K562 (cell line): ENCODE measurements at regions not wholly inside any gene's neighbourhood (a gene's known extent, or its start where the extent isn't known, plus 50 kb on each side); places are given as distances from the start of the nearest gene placed in this dataset.
A peak's percentile ranks its signal among the peaks of the same experiment; 100 is the strongest.

Source experiments
- ATF1 ChIP-seq, 2 experiments: fragments of 450-650 bp in 1 of 2; IDR thresholded peaks; 2 replicates each; pipeline ENCODE4 v1.6.1; 2016; ENCODE audit warnings: missing compliant biosample characterization in 1 of 2, missing genetic modification characterization in 1 of 2
- CBX5 ChIP-seq: IDR thresholded peaks from 2 replicates; pipeline ENCODE4 v1.6.1; 2014; ENCODE audit warnings: low read depth, borderline replicate concordance
- CREM ChIP-seq: IDR thresholded peaks from 2 replicates; pipeline ENCODE4 v1.6.1; 2014; ENCODE audit warnings: antibody characterized with exemption, low read depth
- EHMT2 ChIP-seq: fragments of 450-650 bp; IDR thresholded peaks from 2 replicates; pipeline ENCODE4 v1.6.1; 2018; ENCODE audit warnings: antibody characterized with exemption
- ELF1 ChIP-seq: fragments of 200-800 bp; sonication (Bioruptor generic); IDR thresholded peaks from 2 replicates; pipeline ENCODE4 v1.6.1; 2016; ENCODE audit warnings: missing genetic modification characterization, missing compliant biosample characterization
- ETV1 ChIP-seq: fragments of 450-650 bp; conservative IDR thresholded peaks from 2 replicates; pipeline ENCODE4 v1.6.1; 2016; ENCODE audit warnings: missing genetic modification characterization, control low read depth, low read depth, missing compliant biosample characterization
- FOSL1 ChIP-seq: fragments of 200-800 bp; sonication (Bioruptor generic); conservative IDR thresholded peaks from 2 replicates; pipeline ENCODE4 v1.6.1; 2016; ENCODE audit warnings: missing genetic modification characterization, missing compliant biosample characterization
- GABPA ChIP-seq: fragments of 200-800 bp; sonication (Bioruptor generic); conservative IDR thresholded peaks from 2 replicates; pipeline ENCODE4 v1.6.1; 2016; ENCODE audit warnings: low read depth, missing genetic modification characterization, missing compliant biosample characterization
- PHF21A ChIP-seq: fragments of 450-650 bp; IDR thresholded peaks from 2 replicates; pipeline ENCODE4 v1.6.1; 2017; ENCODE audit warnings: low read depth, borderline replicate concordance
- RNF219 ChIP-seq: fragments of 250-450 bp; sonication (Bioruptor Pico); IDR thresholded peaks from 2 replicates; pipeline ENCODE4 v1.5.0; 2022; ENCODE audit warnings: mild to moderate bottlenecking
- SIX5 ChIP-seq, 2 experiments: IDR thresholded peaks; 2 replicates each; pipeline ENCODE4 v1.6.1; 2011; ENCODE audit warnings: low read length in 2 of 2, borderline replicate concordance in 1 of 2, low read depth in 1 of 2, mild to moderate bottlenecking in 1 of 2, moderate library complexity in 1 of 2; ENCODE audit not compliant: insufficient read depth in 1 of 2
- SMAD1 ChIP-seq: fragments of 150-350 bp; IDR thresholded peaks from 2 replicates; pipeline ENCODE4 v1.6.1; 2014; ENCODE audit warnings: low read length, low read depth; ENCODE audit not compliant: partially characterized antibody
- TAF7 ChIP-seq: fragments of 450-650 bp; IDR thresholded peaks from 2 replicates; pipeline ENCODE4 v1.6.1; 2016; ENCODE audit warnings: missing genetic modification characterization, missing compliant biosample characterization
- ZNF197 ChIP-seq: fragments of 200-800 bp; sonication (Bioruptor generic); IDR thresholded peaks from 2 replicates; pipeline ENCODE4 v1.6.1; 2016; ENCODE audit warnings: low read depth, missing genetic modification characterization, missing compliant biosample characterization
- ZNF644 ChIP-seq: fragments of 200-800 bp; sonication (Bioruptor generic); IDR thresholded peaks from 2 replicates; pipeline ENCODE4 v1.6.1; 2016; ENCODE audit warnings: low read depth, missing genetic modification characterization, missing compliant biosample characterization
- TF ChIP-seq, protein P1 (sequence below): fragments of 250-450 bp; sonication (Bioruptor Pico); IDR thresholded peaks from 2 replicates; pipeline ENCODE4 v1.8.0; 2021; ENCODE audit warnings: borderline replicate concordance, mild to moderate bottlenecking, moderate library complexity; ENCODE audit not compliant: poor library complexity, severe bottlenecking
- TF ChIP-seq, protein P2 (sequence below), 2 experiments: fragments of 200-800 bp in 1 of 2; sonication (Bioruptor generic) in 1 of 2; sonication (generic) in 1 of 2; formaldehyde crosslinking in 1 of 2; IDR thresholded peaks in 1 of 2; conservative IDR thresholded peaks in 1 of 2; 2 replicates each; pipeline versions ENCODE4 v1.5.0 to v1.6.1; 2016 to 2020; ENCODE audit warnings: missing compliant biosample characterization in 1 of 2, missing genetic modification characterization in 1 of 2, missing genetic modification reagents in 1 of 2

DNA sequence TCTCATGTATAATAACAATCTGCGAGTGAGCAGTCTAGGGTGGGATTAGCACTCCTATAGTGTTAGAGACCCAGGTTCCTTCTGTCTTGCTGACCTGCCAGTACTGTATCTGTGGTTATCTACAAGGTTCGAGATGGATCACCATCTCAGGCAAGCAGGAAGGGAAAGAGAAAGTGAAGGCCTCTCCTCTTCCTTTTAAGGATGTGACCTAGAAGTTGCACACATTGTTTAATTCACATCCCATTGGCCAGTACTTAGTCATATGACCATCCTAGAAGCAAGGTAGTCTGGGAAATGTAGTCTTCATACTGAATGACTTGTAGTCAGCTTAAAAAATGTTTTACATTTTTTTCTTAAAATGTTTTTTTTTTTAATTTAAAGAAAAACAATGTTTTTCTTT lies 168.6 kb downstream of the CARTPT start (continued):
- TF ChIP-seq, protein P1, sequence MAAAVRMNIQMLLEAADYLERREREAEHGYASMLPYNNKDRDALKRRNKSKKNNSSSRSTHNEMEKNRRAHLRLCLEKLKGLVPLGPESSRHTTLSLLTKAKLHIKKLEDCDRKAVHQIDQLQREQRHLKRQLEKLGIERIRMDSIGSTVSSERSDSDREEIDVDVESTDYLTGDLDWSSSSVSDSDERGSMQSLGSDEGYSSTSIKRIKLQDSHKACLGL: no peak
- peak; percentile 65 for TF ChIP-seq GABPA
- no peak for TF ChIP-seq SMAD1
- TF ChIP-seq SIX5 (IDR thresholded peaks at IDR 0.05; ENCODE audit: borderline replicate concordance in 1 of 2, insufficient read depth in 1 of 2, low read depth in 1 of 2, low read length in 2 of 2): peak; percentile 34 to 53; a peak in 2 of 4 replicates
- peak; percentile 46; the same call in 1 of the 2 replicates for TF ChIP-seq ELF1 (tag)
- no peak for TF ChIP-seq RNF219
- TF ChIP-seq ZNF197 (CRISPR knock-in tag): 0 out of 2 replicates have a peak, but pooled peaks have one; percentile 59
- TF ChIP-seq EHMT2: peak; percentile 58; the same call in 1 of the 2 replicates
- TF ChIP-seq CBX5: no peak
- peak; percentile 66; the same call in 1 of the 2 replicates for TF ChIP-seq ZNF644
- TF ChIP-seq PHF21A: no peak
- peak; percentile 43; the same call in 1 of the 2 replicates for TF ChIP-seq CREM
- TF ChIP-seq ETV1: peak; percentile 33; the same call in 1 of the 2 replicates
- TF ChIP-seq, protein P2, sequence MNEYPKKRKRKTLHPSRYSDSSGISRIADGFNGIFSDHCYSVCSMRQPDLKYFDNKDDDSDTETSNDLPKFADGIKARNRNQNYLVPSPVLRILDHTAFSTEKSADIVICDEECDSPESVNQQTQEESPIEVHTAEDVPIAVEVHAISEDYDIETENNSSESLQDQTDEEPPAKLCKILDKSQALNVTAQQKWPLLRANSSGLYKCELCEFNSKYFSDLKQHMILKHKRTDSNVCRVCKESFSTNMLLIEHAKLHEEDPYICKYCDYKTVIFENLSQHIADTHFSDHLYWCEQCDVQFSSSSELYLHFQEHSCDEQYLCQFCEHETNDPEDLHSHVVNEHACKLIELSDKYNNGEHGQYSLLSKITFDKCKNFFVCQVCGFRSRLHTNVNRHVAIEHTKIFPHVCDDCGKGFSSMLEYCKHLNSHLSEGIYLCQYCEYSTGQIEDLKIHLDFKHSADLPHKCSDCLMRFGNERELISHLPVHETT (CRISPR knock-in tag; conservative IDR thresholded peaks at IDR 0.05 in 1 of 2, IDR thresholded peaks at IDR 0.05 in 1 of 2): 0 out of 4 replicates have a peak, but pooled peaks of 1 of the 2 experiments have one; percentile 34
- no peak for TF ChIP-seq ATF1 (CRISPR knock-in tag; IDR thresholded peaks at IDR 0.05)
- peak; percentile 63 for TF ChIP-seq ATF1 (tag; IDR thresholded peaks at IDR 0.05)
- peak; percentile 41; the same call in 1 of the 2 replicates for TF ChIP-seq FOSL1 (tag)
- TF ChIP-seq TAF7 (tag): peak; percentile 12; the same call in 1 of the 2 replicates
